HG03159 (cell line): ENCODE measurements at regions not wholly inside any gene's neighbourhood (a gene's known extent, or its start where the extent isn't known, plus 50 kb on each side); places are given as distances from the start of the nearest gene placed in this dataset.
"Not testable (repeated sequence)": the region's sequence is repeated elsewhere in the genome, so short reads cannot be mapped to it uniquely, and the experiment has no call there.

ENCODE experiments used
- ATAC-seq: cut with Tn5 transposase; IDR thresholded peaks from one replicate; pipeline ENCODE4 v1.9.1; 2021; ENCODE audit warnings: mild to moderate bottlenecking, moderate library complexity; ENCODE audit not compliant: unreplicated experiment

- ATAC-seq, result no peak
Measured at GRCh38 chr20:57093766-57094165, 172.7 kb downstream of the BMP7 start.

DNA sequence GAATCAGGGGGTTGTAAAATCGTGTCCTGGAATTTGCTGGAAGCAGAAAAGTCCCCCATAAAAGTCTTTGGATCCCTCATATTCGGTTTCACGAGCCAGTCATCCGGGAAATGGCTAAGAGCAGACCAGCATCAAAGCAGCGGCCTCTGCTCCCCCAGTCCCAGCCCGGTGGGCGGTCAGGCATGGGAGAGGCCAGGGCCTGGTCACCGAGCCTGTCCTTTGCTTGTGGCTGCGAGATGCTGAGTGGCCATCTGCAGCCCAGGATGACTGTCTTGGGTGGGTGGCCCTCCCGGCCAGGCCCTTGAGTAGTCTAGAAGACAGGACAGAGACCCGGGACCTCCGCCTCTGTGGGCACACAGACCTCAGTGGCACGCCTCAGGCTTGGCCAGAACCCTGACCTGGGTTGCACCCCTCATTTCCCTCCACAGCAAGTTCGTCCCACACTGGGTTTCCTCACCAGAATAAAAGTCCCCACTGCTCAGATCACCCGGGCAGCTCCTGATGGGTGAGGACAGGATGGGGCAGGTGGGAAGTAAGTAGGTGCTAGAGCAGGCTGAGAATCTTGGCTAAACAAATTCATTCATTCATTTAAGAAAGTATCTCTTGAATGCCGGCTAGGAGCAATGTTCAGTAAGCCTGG, 172.1 kb downstream of the BMP7 start:
- ATAC-seq, result no peak

DNA sequence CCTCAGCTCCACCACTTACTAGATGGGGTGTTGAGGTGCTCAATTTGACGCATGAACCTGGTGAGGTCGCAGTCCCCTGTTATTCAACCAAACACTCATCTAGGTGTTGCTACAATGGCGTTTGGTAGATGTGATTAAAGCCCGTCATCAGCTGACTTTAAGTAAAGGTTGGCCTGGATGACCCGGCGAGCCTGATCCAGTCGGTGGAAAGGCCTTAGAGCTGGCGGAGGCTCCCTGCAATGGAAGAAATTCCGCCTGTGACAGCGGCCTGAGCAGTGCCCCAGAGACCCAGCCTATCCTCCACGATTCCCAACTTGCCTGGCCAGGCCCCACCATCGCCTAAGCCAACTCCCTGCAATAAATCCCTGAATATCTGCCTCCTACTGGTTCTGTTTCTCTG, 171.4 kb downstream of the BMP7 start:
- no peak for ATAC-seq

GRCh38 chr20:57095426-57095825, 171.0 kb downstream of the BMP7 start:
- no peak for ATAC-seq

DNA sequence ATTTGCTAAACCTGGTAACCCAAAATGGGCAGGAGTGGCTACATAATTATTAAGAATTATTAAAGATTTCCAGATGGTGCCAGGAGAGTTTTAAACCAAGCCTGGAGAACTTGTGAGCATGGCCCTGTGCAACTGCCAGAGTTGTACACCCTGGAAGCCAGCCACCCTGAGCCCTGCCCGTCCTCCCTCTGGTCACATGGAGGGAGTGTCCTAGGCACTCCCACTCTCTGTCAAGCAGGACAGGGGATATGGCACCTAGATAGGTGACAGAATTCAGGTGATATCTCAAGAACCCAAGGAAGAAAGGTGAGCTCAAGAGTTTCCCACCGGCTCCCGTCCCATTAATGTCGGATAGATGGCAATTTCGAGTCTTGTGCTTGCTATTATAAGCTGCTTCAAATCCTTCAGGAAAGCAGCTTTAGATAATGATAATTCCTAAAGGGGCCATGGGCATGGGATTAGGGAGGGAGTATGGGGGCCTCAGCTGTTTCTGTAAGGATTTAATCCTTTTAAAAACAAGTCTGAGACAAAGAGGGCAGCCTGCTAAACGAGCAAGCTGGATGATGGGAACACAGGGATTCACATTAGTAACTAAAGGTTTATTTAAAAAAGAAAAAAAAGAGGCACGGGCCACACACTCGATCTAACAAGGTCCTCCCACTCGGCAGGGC, 169.1 kb downstream of the BMP7 start:
- no peak for ATAC-seq

- ATAC-seq, result no peak
Measured at GRCh38 chr20:57102160-57102559, 164.3 kb downstream of the BMP7 start.

GRCh38 chr20:57102566-57102965, 163.9 kb downstream of the BMP7 start:
- ATAC-seq, result no peak

- ATAC-seq, result no peak
Measured at GRCh38 chr20:57103146-57103800, 163.2 kb downstream of the BMP7 start.

DNA sequence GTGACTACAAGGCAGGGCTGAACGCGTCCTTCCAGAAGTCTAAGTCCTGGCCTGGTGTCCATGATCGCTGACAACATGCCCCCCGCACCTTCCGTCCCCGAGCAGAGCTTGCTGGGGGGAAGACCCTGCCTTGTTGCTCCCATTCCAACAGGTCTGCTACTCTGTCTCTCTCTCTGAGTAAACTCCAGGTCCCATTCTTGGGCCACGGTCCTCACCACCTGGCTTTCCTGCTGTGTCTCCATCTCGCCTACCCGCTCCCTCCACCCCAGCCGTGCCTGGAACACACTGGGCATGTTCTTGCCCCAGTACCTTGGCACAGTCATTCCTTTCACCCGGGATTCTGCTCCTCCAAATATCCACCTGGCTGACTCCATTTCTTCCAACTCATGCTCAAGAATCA, 162.3 kb downstream of the BMP7 start:
- no peak for ATAC-seq

GRCh38 chr20:57104651-57105204, 161.7 kb downstream of the BMP7 start:
- no peak for ATAC-seq

GRCh38 chr20:57106030-57106682, 160.3 kb downstream of the BMP7 start:
- ATAC-seq, result no peak

DNA sequence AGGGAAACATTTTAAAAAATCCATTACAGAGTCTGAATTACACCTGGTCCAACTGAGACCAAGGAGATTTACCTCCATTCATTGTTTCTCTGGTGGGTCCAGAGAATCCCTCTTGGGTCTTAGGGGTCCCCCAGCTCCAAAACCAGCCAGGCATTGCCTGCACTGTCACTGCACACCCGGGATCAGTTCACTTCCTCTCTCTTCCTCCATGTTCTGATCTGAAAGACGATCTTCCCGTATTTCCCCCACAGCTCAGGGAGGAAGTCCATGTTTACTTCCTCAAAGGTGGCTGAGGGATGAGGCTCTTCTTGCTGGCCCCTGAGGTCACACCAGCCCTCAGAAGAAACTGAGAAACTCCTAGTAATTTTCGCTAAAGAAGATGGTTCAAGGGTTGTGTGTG, 159.7 kb downstream of the BMP7 start:
- ATAC-seq, result no peak

DNA sequence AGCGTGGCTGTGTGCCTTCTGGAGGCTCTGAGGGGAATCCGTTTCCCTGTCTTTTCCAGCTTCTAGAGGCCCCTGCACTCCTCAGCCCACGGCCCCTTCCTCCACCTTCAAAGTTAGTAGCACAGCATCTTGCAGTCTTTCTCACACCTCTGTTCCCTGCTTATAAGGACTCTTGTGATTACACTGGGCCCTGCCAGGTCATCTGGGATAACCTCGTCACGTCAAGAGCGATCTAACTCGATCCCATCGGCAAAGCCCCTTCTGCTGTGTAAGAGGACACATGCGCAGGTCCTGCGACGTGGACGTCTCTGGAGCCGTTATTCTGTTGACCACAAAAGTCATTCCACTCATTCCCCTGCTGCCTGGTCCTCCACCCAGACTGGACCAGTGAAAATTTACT, 159.2 kb downstream of the BMP7 start:
- ATAC-seq, result no peak

GRCh38 chr20:57108218-57108617, 158.2 kb downstream of the BMP7 start:
- no peak for ATAC-seq

DNA sequence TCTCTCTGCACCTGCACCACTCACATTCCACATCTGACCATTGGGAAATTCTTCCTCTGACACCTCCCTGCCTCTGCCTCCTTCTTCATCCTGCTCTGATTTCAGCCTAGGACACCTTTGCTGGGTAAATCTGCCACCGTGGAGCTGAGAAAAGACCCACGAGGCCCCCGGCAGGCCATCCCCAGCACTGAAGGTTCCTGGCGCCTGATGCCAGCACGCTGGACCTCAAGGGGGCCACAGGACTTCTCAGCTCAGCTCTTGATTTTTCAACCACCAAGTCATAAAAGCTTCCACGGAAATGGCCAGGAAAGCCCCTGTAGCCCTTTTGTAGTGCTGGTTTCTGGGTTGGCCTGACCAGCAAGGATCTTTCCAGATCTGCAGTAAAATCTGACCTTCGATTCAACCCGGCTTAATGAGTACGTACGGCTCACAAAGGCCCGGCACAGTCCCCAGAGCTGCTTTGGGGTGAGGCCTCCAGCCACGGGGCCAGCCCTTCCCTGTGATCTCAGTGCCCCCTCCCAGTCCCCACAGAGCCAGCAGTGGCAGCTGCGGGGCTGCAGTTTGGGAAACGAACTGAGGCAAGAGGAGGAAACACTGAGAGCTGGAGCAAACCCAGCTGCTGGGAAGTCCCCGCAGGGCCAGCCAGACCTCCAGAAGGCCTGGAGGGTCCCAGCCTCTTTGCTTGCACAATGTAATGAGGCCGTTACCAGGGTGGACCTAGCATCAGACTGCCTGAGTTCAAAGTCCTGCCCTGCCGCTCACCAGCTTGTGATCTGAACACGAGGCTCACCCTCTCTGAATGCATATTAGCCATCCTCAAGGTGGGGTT, 157.5 kb downstream of the BMP7 start:
- ATAC-seq, result no peak

DNA sequence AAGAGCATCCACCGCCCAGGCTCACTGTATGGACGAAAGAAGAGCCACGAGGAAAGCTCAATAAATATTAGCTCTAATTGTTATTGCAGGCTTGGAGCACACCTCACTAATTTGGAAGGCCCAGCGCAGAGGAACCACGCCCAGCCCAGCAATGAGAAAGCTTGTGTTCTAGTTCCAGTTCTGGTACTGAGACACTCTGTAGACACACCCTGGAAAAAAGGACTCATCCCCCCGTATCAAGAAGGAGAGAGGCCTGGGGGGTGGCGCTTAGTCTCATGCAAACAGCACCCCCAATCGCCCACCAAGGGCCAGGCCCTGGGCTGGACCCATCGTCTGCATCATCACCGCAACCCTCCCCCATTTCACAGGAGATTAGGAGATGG, 156.9 kb downstream of the BMP7 start:
- no peak for ATAC-seq

GRCh38 chr20:57110121-57111027, 156.1 kb downstream of the BMP7 start:
- ATAC-seq, result not testable (repeated sequence)

GRCh38 chr20:57111028-57111373, 155.4 kb downstream of the BMP7 start:
- no peak for ATAC-seq

GRCh38 chr20:57112448-57112847, 154.0 kb downstream of the BMP7 start:
- ATAC-seq, result no peak
